H7 (cell line): ENCODE measurements at regions not wholly inside any gene's neighbourhood (a gene's known extent, or its start where the extent isn't known, plus 50 kb on each side); places are given as distances from the start of the nearest gene placed in this dataset.
"Not testable (repeated sequence)": the region's sequence is repeated elsewhere in the genome, so short reads cannot be mapped to it uniquely, and the experiment has no call there.

ENCODE experiments used
- DNase-seq: peaks from one replicate; pipeline ENCODE4 v3.0.0; 2012
- H3K27me3 ChIP-seq: 2 replicates; pipeline ENCODE4 v1.6.0; 2011; ENCODE audit warnings: mild to moderate bottlenecking, low read length; ENCODE audit not compliant: control insufficient read depth, insufficient read depth
- H3K36me3 ChIP-seq: replicated peaks from 2 replicates; pipeline ENCODE4 v1.5.1; 2011; ENCODE audit warnings: low read length; ENCODE audit not compliant: control insufficient read depth, insufficient read depth
- H3K4me3 ChIP-seq: 2 replicates; pipeline ENCODE4 v1.5.1; 2011; ENCODE audit warnings: low read depth, mild to moderate bottlenecking, control low read depth, low read length, moderate library complexity; ENCODE audit not compliant: insufficient read depth

DNA sequence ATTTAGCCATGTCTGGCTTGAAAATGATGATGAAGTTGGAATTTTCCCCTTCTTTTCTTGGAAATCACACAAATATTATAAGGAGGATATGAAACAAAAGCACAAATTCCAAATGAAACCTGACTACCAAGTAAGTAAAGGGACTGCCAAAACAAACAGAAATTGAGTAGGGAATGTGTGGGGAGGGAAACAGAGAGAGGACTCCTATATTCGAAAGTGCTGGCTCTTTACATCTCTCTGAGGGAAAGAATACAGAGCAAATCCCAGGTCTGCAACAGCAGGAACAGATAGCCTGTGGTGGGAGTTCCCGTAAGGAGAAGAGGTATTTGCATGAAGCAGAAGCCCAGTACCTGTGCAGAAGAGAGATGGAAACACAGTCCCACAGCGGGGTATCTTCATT is 583.7 kb downstream of the EPM2A start:
- Histone ChIP-seq H3K27me3 (no peaks in the 10 kb centered on the region), H3K36me3 (no peaks in the 10 kb centered on the region), H3K4me3 (no peak overlapping the region)
- no peak for DNase-seq

GRCh38 chr6:145153495-145153894 is 581.8 kb downstream of the EPM2A start:
- Histone ChIP-seq H3K36me3 (no peaks in the 10 kb centered on the region), H3K4me3 (no peak overlapping the region), H3K27me3 (no peaks in the 10 kb centered on the region)
- DNase-seq, result peak; percentile 4

DNA sequence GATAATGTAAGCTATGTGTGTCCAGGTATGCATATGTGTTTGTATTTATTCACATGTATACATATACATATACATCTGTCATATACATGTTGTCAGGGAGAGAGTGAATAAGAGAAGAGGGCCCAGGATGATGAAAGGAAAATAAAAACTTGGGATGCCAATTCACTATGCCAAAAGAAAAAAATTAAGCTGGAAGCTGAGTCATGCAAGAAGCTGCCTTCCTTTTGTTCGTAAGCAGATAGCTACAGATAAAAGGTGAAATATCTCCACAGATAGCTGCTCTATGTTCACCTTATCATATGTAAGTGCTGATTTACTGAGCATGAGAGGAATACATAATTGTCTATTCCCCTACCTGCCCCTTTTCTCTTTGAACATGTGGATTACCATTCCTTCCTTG is 579.9 kb downstream of the EPM2A start:
- H3K27me3 ChIP-seq, result no peaks in the 10 kb centered on the region
- DNase-seq, result no peak
- H3K4me3 ChIP-seq, result no peak overlapping the region
- H3K36me3 ChIP-seq, result no peaks in the 10 kb centered on the region

DNA sequence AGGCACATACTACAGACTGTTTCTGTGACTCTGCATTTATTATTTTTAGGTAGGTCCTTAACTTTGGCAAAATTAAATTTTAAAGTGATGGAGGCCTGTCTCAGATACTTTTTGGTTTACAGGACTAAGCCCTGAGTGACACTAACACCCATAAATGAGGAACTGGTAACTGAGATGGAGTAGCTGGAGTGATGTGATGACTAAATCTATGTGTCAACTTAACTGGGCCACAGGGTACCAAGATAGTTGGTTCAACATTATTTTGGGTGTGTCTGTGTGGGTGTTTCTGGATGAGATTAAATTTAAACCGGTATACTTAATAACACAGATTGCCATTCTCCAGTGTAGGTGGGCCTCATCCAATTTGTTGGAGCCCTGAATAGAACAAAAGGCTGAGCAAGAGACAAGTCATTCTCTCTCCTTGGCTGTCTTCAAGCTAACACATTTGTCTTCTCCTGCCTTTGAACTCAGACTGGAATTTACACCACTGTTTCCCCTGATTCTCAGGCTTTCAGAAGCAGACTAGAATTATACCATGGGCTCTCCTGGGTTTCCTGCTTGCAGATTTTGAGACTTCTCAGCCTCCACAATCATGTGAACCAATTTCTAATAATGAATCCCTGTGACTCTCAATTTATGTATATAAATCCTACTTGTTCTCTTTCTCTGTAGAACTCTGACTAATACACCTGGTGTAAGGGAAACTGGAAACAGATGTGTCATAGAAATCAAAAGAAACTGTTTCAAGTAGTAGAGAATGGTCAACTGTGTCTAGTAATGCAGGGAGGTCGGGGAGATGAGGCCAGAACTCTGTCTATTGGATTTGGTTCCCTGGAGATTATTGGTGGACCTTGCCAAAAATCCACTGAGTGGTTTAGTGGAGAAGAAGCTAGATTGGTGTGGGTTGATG is 579.2 kb downstream of the EPM2A start:
- DNase-seq, result no peak
- Histone ChIP-seq H3K36me3 (no peaks in the 10 kb centered on the region), H3K27me3 (no peaks in the 10 kb centered on the region), H3K4me3 (no peak overlapping the region)

GRCh38 chr6:145158636-145159035 is 576.7 kb downstream of the EPM2A start:
- H3K36me3 ChIP-seq, DNase-seq, H3K27me3 ChIP-seq, H3K4me3 ChIP-seq: not testable (repeated sequence)

DNA sequence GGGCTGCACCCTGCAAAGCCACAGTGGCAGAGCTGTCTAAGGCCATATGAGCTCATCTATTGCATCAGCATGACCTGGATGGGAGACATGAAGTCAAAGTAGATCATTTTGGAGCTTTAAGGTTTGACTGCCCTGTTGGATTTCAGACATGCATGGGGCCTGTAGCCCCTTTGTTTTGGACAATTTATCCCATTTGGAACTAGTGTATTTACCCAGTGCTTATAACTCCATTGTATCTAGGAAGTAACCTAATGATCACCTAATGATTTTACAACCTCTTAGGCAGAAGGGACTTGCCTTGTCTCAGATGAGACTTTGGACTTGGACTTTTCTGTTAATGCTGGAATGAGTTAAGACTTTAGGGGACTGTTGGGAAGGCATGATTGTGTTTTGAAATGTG is 575.4 kb downstream of the EPM2A start:
- H3K36me3 ChIP-seq, result no peaks in the 10 kb centered on the region
- no peak for DNase-seq
- H3K27me3 ChIP-seq, result no peaks in the 10 kb centered on the region
- no peak overlapping the region for H3K4me3 ChIP-seq

- Histone ChIP-seq H3K36me3 (no peaks in the 10 kb centered on the region), H3K4me3 (no peak overlapping the region), H3K27me3 (no peaks in the 10 kb centered on the region)
- no peak for DNase-seq
These were observed 573.8 kb downstream of the EPM2A start for GRCh38 chr6:145161501-145161900.

GRCh38 chr6:145169726-145170224 is 565.5 kb downstream of the EPM2A start:
- Histone ChIP-seq H3K27me3 (no peaks in the 10 kb centered on the region), H3K4me3 (no peak overlapping the region), H3K36me3 (no peaks in the 10 kb centered on the region)
- DNase-seq, result no peak

DNA sequence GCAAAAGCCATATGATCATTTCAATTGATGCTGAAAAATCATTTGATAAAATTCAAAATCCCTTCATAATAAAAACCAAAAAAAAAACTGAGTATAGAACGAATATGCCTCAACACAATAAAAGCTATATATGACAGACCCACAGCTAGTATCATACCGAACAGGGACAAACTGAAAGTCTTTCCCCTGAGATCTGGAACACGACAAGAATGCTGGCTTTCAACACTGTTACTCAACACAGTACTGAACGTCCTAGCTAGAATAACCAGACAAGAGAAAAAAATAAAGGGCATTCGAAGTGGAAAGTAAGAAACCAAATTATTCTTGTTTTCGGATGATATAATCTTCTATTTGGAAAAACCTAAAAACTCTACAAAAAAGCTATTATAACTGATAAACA is 559.9 kb downstream of the EPM2A start:
- Histone ChIP-seq H3K36me3 (no peaks in the 10 kb centered on the region), H3K27me3 (no peaks in the 10 kb centered on the region), H3K4me3 (no peak overlapping the region)
- no peak for DNase-seq

DNA sequence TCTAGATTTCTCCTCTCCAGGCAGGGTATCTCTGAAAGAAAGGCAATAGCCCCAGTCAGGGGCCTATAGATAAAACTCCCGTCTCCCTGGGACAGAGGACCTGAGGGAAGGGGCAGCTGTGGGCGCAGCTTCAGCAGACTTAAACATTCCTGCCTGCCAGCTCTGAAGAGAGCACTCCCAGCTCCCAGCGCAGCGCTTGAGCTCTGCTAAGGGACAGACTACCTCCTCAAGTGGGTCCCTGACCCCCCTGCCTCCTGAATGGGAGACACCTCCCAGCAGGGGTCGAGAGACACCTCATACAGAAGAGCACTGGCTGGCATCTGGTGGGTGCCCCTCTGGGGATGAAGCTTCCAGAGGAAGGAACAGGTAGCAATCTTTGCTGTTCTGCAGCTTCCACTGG is 556.9 kb downstream of the EPM2A start:
- H3K27me3 ChIP-seq, result no peaks in the 10 kb centered on the region
- H3K4me3 ChIP-seq, result no peak overlapping the region
- H3K36me3 ChIP-seq, result no peaks in the 10 kb centered on the region
- DNase-seq, result no peak

- Histone ChIP-seq H3K4me3 (no peak overlapping the region), H3K36me3 (no peaks in the 10 kb centered on the region), H3K27me3 (no peaks in the 10 kb centered on the region)
- DNase-seq, result peak; percentile 11
These were observed 547.7 kb downstream of the EPM2A start for GRCh38 chr6:145187491-145188206.

- no peaks in the 10 kb centered on the region for H3K36me3 ChIP-seq
- no peak overlapping the region for H3K4me3 ChIP-seq
- H3K27me3 ChIP-seq, result no peaks in the 10 kb centered on the region
- DNase-seq, result no peak
These were observed 545.5 kb downstream of the EPM2A start for GRCh38 chr6:145189836-145190235.

- no peak for DNase-seq
- no peaks in the 10 kb centered on the region for H3K27me3 ChIP-seq
These were observed 540.9 kb downstream of the EPM2A start for GRCh38 chr6:145194389-145194788.

GRCh38 chr6:145199961-145200360 is 535.4 kb downstream of the EPM2A start:
- Histone ChIP-seq H3K27me3 (no peaks in the 10 kb centered on the region), H3K4me3 (no peak overlapping the region), H3K36me3 (no peaks in the 10 kb centered on the region)
- no peak for DNase-seq

More at GRCh38 chr6:145194389-145194788, 540.9 kb downstream of the EPM2A start:
- Histone ChIP-seq H3K4me3 (no peak overlapping the region), H3K36me3 (no peaks in the 10 kb centered on the region)

DNA sequence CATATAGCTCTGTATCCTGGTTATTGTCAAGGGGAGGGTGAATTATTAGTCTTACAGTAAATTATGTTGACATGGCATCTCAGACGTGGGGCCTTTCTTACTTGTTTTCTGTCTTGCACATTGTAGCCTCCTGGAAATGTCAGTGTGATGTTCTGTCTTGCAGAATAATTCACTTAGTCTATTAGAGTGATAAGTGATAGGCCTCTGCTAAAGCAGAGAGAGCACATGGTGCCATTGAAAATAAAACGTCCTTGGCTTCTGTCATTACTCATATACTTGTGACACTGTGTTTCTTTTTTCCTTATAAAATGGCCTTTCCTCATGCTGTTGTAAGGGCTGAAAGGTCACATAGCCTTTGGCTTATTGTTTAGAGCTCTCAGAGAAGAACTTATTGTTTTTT is 531.0 kb downstream of the EPM2A start:
- H3K27me3 ChIP-seq, result no peaks in the 10 kb centered on the region
- DNase-seq, result no peak
- H3K36me3 ChIP-seq, result no peaks in the 10 kb centered on the region
- no peak overlapping the region for H3K4me3 ChIP-seq
